GM21723 (cell line): ENCODE measurements at regions not wholly inside any gene's neighbourhood (a gene's known extent, or its start where the extent isn't known, plus 50 kb on each side); places are given as distances from the start of the nearest gene placed in this dataset.

Source experiments
- ATAC-seq: cut with Tn5 transposase; IDR thresholded peaks from one replicate; pipeline ENCODE4 v1.9.1; 2021; ENCODE audit warnings: mild to moderate bottlenecking, moderate library complexity; ENCODE audit not compliant: unreplicated experiment

DNA sequence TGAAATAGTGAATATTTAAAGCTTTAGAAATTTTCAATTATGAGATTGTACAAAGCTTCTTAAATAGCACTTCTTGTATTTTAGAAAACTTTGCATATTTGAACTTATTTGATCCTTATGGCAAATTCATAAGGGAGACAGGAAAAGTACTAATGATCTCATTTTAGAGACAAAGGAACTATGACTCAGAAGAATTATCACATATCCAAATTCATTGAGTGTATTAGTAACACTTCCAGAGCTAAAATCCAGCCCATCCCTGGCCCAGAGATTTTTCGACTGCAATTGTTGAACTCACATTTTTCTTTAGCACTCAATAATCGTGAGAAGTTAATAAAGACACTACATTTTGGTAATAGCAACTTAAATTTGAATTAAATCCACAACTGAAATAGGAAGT lies 704.3 kb downstream of the EPM2A start:
- ATAC-seq, result no peak

DNA sequence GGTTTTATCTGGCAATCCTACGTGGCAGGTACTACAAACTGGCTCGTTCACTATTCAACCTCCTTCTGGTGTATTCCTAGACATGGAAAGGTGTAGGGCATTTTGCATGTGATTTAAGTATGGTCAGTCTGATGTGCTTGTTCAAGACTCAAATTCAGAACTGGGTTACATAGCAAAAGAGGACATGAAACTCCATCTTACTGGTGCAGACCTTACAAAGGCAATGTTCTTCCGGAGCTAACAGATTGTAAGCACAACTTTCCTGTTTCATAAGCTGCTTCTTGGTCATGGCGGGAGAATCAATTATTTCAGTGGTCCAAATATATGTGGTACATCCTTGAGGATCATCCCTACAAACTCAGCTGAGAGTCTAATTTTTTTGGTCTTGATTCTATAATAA lies 703.4 kb downstream of the EPM2A start:
- ATAC-seq, result no peak

DNA sequence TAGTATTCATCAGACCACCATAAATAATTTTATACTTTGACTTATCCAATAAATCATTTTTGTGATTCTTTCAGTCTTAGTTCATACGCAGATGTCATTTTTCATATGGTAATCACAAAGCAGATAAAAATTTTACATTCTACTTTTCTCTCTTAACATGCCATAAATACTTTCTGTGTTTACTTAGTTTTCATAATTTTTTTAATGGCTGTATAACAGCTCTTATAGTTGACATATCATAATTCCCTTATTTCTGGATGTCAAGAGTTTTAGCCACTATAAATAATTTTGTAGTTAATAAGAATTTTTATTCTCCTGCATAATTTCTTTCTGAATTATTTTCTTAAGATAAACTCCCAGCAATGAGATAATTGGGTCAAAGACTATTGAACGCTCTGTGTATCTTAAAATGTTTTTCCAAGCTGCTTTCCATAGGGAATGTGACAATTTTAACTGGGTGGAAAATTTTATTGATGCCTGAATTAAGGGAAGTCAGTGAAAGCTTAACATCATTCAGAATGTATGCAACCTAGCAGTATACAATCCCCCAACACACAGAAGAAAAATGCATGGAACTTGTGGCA lies 702.7 kb downstream of the EPM2A start:
- no peak for ATAC-seq

DNA sequence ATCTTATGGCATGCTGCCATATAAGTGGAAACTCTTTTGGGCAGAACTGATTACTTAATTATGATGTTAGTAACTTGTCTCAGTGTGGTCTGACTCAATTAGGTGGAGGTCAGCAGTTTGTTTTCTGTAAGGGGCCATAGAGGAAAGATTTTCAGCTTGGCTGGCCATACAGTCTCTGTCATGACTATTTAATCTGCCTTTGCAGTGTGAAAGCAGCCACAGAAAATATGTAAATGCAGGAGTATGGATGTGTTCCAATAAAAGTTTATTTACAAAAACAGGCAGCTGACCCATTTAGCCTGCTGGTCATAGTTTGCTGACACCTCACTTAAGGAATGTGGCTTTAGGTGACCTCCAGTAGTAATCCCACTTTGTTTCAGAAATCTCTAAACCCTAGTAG lies 700.7 kb downstream of the EPM2A start:
- ATAC-seq, result no peak

DNA sequence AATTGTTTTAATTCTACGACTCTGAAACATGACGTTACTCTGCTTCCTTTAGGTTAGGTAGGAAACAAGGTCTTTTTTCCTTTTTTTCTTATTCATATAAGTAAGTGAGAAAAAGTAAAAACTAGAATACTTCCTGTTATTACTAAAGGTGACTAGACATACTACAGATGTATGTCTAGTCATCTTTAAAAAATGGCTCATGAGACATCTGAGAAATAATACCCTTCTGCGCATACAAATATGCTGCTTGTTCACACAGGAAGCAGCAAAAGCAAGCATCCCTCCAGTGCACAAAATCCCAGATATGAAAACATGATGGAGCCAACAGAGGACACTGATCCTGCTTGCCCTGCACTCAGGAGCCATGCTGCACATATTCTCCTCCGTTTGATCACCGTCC lies 699.1 kb downstream of the EPM2A start:
- no peak for ATAC-seq

DNA sequence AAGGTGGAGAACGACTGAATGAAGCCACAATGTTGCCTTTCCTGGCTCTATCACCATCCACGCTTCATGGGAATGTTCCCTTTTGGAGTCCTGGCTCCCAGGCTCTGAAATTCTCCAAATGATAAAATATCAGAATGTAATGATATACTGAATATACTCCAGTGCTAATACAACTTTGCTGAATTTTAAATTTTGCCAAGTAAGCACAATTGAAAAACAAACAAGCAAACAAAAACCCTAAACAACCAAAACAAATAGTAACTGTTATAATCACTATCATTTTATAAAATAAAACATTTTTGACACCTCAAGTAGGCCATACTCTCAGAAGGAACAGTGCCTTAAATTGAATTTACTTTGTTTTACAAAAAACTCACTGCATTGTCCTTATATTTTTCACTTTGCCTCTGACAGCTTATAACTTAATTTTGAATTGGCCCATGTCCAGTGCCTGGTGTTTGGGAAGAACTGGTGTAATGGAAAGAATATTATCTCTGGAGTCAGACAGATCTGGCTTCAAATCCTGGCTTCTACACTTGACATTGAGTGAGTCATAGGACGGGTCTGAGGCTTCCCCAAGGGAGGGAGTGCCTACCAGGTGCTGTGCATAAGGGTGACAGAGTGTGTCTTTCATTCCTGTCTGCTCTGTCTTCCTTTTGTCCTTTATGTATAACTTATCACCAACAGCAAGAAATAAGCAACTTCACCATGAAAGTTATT lies 698.3 kb downstream of the EPM2A start:
- no peak for ATAC-seq

DNA sequence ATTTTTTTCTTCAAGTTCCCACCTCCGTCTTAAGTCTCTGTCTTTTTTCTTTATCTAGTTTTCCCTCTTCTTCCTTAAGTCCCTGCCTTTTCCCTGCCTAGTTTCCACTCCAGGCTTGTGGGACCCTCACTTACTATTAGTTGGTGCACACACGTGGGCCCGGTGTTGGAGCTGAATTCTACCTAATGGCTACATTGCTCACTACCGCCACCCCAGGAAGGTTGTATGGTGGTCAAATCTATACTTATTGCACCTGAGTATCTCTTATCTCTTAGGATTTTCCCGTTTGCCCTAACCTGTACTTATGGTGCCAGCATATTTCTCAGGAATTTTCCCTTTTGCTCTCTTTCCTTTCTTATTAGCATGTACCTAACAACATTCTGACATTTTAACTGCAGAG lies 692.8 kb downstream of the EPM2A start:
- ATAC-seq, result no peak

DNA sequence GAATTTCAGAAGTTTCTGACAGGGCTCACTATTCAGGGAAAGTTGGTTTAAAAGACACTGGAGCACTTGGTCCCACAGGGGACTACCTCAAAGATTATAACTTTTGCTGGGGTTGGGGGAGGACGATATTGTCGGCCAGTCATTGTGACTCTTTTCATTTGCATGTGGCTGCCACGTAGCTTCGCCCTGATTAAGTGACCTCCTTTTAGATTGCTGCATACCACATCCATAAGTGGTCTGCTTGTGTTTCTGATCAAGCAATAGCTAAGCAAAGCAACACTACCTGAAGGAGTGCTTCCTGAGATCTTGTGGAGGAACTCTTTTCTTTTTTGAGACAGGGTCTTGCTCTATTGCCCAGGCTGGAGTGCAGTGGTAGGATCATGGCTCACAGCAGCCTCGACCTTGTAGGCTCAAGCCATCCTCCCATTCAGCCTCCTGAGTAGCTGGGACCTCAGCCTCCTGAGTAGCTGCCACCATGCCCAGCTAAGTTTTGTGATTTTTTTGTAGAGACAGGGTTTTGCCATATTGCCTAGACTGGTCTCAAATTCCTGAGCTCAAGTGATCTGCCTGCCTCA lies 691.3 kb downstream of the EPM2A start:
- no peak for ATAC-seq

DNA sequence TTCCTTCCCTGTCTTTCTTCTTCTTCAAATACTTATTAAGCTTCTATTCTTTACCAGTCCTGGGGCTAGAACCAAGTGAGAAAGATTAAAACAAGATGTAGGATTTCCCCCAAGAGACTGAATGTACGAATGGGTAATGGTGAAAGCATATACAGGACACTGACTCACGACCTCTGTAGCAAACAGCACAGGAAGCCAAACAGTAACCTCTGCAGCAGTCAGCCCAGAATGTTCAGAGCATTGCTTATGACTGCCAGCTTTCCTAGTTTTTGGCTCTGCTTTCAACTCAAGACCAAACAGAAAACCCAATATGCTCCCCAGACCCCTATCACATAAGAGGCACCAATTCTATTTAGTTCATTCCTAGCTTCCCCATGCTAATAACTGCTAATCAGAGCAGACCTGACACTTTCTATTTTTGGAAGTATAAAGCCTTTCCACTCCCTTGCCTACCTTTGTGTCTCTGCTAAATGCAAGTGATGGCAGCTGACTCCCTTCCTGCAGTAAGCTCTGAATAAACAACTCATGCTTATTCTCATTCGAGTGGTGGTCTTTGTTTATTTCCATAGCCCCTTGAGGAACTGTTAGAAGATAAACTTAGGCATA lies 690.6 kb downstream of the EPM2A start:
- no peak for ATAC-seq

DNA sequence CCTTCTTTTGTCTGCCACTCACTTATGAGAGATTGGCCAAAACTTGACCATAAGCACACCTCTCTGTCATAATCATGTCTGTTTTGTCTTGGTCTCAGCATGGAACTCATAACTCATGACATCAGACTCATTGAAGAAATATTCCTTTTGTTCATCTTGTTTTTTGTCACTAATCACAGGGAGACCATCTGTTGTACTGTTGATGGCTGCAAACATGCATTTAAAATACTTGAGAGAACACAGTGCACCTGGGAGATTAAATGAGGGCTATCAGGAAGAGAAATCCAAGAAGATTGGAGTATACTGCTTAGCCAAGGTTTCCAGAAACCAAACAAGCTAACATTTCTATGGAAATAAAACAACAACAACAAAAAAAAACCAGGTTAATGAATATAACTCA lies 689.7 kb downstream of the EPM2A start:
- no peak for ATAC-seq

DNA sequence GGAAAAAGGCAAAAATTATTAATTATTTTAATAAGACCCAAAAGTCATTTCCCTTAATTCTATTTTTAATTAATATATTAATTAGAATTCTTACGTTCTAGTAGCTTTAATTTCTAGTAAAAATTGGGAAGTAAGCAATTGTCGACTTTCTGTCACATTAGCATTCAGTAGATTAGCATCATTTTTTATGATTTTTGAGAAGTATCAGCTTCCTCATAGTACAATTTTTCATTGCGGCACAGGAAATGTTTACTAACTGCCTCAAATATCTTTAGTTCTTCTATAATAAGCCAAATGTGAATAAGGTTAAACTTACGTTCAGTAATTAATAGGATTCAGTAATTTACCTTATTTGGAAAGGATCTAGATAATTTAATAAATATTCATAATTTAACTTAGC lies 687.4 kb downstream of the EPM2A start:
- no peak for ATAC-seq

DNA sequence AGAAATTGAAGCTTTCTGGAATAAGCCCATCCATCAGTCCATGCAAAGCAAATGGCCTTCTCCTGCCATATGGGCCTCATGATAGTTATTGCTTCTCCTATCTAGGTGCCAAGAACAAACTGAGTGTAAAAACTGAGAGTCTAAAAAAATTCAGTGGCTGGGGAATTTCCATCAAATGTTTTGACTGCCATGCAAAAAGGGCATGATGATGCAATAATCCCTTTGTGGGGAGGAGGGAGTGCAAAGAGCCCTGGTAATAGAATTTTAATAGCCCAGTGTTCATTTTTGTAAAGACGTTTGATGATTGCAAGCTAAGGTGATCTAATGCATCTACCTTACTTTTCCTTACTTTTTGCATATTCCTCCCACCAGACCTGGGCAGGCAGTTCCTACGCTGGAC lies 683.7 kb downstream of the EPM2A start:
- ATAC-seq, result no peak

DNA sequence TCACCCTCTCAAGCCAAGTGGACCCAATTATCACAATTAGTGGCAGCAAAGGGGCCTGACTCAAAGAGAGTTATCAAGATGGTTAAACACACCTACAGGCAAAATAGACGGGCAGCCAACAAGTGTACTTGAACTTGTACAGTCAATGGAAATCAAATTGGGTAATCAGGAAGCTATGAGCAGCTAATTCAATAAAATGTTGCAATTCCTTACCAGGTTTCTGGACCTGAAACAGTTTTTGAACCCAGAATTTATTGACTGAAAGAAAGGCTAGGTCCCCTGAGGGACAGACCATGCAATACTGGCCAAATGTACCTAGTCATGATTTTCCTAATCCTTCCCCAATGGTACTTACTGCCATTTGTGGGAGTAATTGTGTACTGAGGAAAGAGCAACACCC lies 679.8 kb downstream of the EPM2A start:
- ATAC-seq, result no peak

DNA sequence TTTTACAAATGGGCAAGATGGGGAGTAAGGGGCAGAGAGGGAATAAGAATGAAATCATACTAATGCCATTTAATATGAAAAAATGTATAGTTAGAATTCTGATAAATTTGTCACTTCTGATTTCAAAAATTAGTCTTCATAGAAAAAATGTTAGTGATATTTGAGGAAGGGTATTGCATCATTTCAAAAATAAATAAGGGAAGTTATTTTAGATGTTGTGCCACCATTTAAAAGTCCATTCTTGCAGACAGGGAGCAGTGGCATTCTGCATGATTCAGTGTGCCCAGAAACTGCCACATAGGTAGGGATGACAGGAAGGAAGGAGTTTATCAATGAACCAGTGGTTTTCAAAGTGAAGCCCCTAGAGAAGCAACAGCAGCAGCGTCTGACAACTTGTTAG lies 674.6 kb downstream of the EPM2A start:
- no peak for ATAC-seq

DNA sequence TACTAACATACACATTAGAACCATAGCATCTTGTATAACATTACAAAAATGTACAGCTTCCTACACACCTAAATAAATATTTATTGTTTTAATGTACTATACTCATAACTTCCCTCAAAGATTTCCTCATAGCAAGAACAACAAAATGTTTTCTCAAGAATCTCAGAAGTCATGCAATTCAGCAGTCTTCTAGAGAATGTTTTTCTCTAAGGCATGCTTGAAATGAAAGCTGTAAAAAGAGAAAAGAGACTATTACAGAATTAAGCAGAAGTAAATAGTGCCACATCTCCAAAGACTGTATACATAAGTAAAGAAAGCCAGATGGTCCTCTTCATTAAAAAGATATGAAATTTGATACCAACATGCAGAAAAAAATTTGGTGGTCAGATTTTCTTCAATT lies 672.2 kb downstream of the EPM2A start:
- no peak for ATAC-seq

DNA sequence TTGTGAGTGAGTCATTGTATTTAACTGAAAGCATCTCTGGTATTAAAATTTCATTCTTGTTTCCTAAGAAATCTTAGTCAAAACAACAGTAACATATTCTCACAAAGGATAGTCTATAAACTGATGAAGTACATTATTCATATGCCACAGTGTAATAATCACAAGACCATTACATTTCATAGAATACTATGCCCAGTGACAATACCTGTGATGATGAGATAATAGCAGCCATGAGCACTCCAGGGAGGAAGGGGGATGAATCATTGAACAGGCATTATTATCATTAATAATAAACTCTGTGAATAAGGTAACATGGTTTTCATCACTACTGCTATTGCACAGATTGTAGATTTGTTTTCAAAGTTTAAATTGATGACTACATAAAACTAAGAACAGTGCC lies 667.9 kb downstream of the EPM2A start:
- ATAC-seq, result no peak

DNA sequence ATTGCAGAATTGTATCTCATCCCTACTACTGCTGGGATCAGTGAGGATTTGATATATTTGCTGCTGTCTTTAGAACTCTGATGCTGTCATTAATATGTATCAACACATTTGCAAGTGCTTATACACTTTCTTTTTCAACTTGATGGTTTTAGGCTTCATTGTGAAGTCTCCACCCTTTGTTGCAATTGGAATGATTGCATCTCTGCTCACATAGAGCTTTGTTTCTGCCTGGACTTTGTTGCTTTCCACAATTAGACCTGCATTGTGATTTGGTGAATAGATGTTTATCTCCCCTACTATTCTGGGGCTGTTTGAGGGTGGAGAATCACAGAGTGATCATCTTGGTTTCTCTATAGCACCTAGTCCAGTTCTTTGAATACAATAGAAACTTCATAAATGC lies 666.7 kb downstream of the EPM2A start:
- ATAC-seq, result no peak

DNA sequence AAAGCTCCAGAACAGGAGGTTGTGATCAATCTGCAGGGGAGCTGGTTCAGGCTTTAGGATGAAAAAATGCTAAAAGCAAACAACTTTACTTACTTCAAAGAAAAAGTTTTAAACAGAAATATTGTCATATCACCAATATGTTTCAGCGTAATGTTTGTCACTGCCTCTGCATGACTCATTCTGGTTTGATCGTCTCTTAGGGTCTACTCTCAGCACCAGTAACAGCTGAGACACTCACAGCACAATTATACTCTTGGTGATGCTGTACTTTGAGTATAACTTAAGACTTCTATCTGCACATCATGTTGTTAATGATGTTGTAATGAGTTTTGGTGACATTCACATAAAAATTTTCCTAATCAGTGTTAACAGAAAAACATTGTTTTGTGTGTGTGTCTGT lies 665.4 kb downstream of the EPM2A start:
- ATAC-seq, result no peak

DNA sequence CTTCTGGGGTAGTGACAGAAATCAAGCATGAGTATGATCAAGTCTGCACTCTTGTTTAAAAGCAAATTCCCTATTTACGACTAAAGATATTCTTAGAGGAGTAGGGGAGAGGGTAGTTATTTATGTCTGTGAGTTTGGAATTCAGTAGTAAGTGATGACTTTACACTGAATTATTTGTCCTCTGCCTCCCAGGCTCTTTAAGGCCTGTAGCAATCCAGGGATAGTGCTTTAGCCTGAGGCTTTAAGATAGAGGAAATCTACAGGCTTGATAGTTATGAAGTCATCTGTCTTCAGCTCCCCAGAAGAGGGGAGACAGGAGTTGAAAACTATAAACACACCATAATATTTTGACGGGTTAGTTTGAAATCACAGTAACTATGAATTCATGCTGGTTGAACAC lies 664.5 kb downstream of the EPM2A start:
- no peak for ATAC-seq

DNA sequence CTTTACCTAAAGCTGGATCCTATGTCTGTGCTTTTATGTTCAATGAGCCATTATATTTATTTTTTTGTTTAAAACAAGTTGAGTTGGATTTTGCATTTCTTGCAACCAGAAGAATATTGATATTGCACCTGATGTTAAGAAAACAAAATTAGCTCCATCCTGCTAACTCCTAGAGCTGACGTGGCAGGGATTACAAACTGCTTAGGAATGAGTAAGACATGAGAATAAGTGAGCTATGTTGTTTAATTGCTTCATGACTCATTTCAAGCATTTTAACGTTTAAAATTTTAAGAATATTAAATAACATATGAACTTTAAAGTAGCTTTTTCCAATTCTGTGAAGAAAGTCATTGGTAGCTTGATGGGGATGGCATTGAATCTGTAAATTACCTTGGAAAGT lies 663.5 kb downstream of the EPM2A start:
- no peak for ATAC-seq

DNA sequence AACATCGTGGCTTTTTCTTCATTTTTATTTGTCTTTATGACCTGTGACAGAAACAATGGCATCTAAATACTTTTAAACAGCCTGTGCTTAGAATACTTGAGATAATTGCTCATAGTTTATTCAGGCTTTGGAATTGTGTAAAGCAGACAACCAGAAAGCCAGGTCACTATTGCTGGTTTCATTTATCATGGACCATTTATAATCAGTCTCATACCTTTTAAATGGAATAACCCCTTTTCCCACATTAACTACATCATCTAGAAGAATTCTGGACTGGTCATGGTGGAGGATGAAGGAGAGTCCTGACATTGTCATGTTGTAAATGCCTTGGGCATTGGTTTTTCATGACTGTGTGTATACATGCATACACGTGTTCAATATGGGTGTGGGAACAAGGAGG lies 661.5 kb downstream of the EPM2A start:
- ATAC-seq, result no peak

DNA sequence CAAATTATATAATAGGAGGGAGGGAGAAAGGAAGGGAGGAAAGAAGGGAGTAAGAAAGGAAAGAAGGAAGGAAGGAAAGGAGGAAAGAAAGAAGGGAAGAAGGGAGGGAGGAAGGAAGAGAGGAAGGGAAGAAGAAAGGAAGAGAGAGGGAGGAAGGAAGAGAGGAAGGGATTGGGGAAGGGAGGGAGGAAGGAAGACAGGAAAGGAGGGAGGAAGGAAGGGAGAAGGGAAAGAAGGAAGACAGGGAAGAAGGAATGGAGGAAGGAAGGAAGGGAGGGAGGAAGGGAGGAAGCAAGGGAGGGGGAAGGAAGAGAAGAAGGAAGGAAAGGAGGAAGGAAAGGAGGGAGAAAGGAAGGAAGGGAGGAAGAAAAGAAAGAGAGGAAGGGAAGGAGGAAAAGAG lies 660.5 kb downstream of the EPM2A start:
- ATAC-seq, result no peak
